ENCODE measurements at regions not wholly inside any gene's neighbourhood (a gene's known extent, or its start where the extent isn't known, plus 50 kb on each side); places are given as distances from the start of the nearest gene placed in this dataset.

DNA sequence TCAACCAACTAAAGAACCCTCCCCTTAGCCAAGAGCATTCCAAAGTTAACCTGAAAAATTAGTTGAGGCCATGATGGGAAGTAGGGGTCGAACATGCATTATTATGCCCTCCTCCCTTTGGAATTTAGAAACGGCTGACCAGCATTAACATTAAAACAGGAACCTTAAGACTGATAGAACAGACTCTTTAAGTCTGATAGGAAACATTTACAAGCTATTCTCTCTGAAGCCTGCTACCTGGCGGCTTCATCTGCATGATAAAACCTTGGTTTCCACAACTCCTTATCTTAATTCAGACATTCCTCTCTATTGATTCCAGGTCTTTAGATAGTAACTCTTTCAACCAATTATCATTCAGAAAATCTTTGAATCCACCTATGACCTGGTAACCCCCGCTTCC lies 331.0 kb downstream of the CGGBP1 start:
- no peaks in the 10 kb centered on the region for H3K36me3 ChIP-seq
- no peaks in the 10 kb centered on the region for H3K9me3 ChIP-seq
- no peaks in the 10 kb centered on the region for H3K27me3 ChIP-seq
- H3K4me3 ChIP-seq, result no peak overlapping the region
- no peaks in the 10 kb centered on the region for H3K4me1 ChIP-seq
- no peak for DNase-seq
- intact Hi-C loops (cut with DNase I; ENCODE audit: low total_unique reads), result no loop called here
- TF ChIP-seq, protein P1, sequence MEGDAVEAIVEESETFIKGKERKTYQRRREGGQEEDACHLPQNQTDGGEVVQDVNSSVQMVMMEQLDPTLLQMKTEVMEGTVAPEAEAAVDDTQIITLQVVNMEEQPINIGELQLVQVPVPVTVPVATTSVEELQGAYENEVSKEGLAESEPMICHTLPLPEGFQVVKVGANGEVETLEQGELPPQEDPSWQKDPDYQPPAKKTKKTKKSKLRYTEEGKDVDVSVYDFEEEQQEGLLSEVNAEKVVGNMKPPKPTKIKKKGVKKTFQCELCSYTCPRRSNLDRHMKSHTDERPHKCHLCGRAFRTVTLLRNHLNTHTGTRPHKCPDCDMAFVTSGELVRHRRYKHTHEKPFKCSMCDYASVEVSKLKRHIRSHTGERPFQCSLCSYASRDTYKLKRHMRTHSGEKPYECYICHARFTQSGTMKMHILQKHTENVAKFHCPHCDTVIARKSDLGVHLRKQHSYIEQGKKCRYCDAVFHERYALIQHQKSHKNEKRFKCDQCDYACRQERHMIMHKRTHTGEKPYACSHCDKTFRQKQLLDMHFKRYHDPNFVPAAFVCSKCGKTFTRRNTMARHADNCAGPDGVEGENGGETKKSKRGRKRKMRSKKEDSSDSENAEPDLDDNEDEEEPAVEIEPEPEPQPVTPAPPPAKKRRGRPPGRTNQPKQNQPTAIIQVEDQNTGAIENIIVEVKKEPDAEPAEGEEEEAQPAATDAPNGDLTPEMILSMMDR (IDR thresholded peaks at IDR 0.05), result no peak
- no peak overlapping the region for H3K27ac ChIP-seq

DNA sequence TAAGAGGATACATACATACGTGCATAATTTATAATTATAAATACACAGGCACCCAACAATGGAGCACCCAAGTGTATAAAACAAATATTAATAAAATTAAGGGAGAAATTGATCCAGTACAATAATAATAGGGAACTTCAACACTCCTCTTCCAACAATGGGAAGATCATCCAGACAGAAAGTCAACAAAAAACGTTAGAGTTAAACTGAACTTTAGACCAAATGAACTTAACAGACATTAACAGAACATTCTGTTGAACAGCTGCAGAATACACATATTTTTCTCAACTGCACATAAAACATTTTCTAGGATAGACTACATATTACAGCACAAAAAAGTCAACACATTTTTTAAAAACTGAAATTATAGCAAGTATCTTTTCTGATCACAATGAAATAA lies 339.7 kb downstream of the CGGBP1 start:
- Histone ChIP-seq H3K27ac (no peak overlapping the region), H3K4me1 (no peaks in the 10 kb centered on the region), H3K9me3 (no peaks in the 10 kb centered on the region), H3K36me3 (no peaks in the 10 kb centered on the region), H3K27me3 (no peaks in the 10 kb centered on the region), H3K4me3 (no peak overlapping the region)
- no peak for DNase-seq
- intact Hi-C loops (cut with DNase I; ENCODE audit: low total_unique reads), result no loop called here
- TF ChIP-seq, protein P1 (IDR thresholded peaks at IDR 0.05), result no peak
- TF ChIP-seq POLR2A (IDR thresholded peaks at IDR 0.05), result no peak

DNA sequence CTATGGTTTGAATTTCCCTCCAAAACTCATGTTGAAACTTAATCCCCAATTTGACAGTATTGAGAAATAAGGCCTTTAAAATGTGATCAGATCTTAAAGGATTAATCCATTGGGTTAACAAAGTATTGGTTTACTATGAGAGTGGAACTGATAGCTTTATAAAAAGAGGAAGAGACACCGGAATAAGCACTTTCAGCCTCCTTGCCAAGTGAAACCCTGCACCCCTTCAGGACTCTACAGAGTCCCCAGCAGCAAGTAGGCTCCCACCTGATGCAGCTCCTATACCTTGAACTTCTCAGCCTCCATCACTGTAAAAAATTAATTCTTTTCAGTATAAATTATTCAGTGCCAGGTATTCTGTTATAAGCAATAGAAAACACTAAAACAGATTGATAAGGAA lies 348.3 kb downstream of the CGGBP1 start:
- H3K27me3 ChIP-seq, result no peaks in the 10 kb centered on the region
- no peaks in the 10 kb centered on the region for H3K36me3 ChIP-seq
- H3K4me1 ChIP-seq, result no peaks in the 10 kb centered on the region
- TF ChIP-seq, protein P1 (IDR thresholded peaks at IDR 0.05), result no peak
- TF ChIP-seq POLR2A (IDR thresholded peaks at IDR 0.05), result no peak
- no peaks in the 10 kb centered on the region for H3K9me3 ChIP-seq
- H3K27ac ChIP-seq, result no peak overlapping the region
- no peak for DNase-seq
- intact Hi-C loops (cut with DNase I; ENCODE audit: low total_unique reads), result no loop called here
- no peak overlapping the region for H3K4me3 ChIP-seq

DNA sequence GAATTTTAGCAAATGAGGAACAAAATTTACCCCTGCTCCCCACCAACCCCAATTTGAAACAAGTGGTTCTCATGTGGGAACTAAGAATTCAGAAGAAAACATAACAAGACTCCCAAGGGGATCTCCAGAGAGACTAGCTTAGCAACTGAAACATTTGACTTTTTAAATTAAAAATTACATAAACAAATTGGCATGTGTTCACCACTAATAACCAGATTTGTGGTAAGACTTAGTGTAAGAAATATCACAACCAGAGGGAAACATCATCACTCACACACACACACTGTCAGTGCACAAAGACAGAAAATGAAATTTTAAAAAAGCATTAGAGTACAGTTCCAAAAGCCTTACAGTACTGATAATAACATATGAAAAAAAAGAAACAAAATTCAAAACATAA lies 348.8 kb downstream of the CGGBP1 start:
- H3K27ac ChIP-seq, result no peak overlapping the region
- no peak for DNase-seq
- H3K9me3 ChIP-seq, result no peaks in the 10 kb centered on the region
- no peak overlapping the region for H3K4me3 ChIP-seq
- TF ChIP-seq POLR2A (IDR thresholded peaks at IDR 0.05), result no peak
- TF ChIP-seq, protein P1 (IDR thresholded peaks at IDR 0.05), result no peak
- H3K27me3 ChIP-seq, result no peaks in the 10 kb centered on the region
- intact Hi-C loops (cut with DNase I; ENCODE audit: low total_unique reads), result no loop called here
- no peaks in the 10 kb centered on the region for H3K36me3 ChIP-seq
- no peaks in the 10 kb centered on the region for H3K4me1 ChIP-seq

DNA sequence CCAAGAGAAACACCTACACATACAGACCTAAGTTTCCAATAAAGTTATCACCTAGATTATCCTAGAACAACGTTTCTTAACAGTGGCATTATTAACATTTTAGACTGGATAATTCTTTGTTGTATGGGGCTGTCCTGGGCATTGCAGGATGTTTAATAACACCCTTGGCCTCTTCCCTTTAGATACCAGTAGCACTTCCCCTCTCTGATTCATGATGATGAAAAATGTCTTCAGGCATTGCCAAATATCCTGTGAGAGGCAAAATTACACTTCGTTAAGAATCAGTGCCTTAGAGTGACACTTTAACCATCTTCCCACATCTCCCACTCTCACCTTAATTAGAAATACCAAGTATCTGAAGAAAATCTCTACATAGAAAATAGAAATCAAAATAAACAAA lies 352.6 kb downstream of the CGGBP1 start:
- Histone ChIP-seq H3K4me1 (no peaks in the 10 kb centered on the region), H3K27me3 (no peaks in the 10 kb centered on the region), H3K36me3 (no peaks in the 10 kb centered on the region), H3K9me3 (no peaks in the 10 kb centered on the region), H3K4me3 (no peak overlapping the region), H3K27ac (no peak overlapping the region)
- TF ChIP-seq POLR2A (IDR thresholded peaks at IDR 0.05), result no peak
- TF ChIP-seq, protein P1 (IDR thresholded peaks at IDR 0.05), result no peak
- intact Hi-C loops (cut with DNase I; ENCODE audit: low total_unique reads), result no loop called here
- DNase-seq, result no peak
